Prostate gland (tissue), 2 donors: ENCODE measurements at regions not wholly inside any gene's neighbourhood (a gene's known extent, or its start where the extent isn't known, plus 50 kb on each side); places are given as distances from the start of the nearest gene placed in this dataset.

Experiments used
- DNase-seq: peaks from one replicate; pipeline ENCODE4 v3.0.0-alpha.2; 2019; ENCODE audit warnings: low spot score
- H3K27ac ChIP-seq, 2 donors: fragments of 200-600 bp; sonication (generic); 2 replicates each; pipeline ENCODE4 v1.5.1; 2017 to 2019
- H3K27me3 ChIP-seq: fragments of 200-600 bp; sonication (generic); replicated peaks from 2 replicates; pipeline ENCODE4 v1.5.1; 2019; ENCODE audit not compliant: insufficient read depth
- H3K36me3 ChIP-seq, 2 donors: fragments of 200-600 bp; sonication (generic); 1 replicate in 1 of 2; 2 replicates in 1 of 2; pipeline versions ENCODE4 v1.5.1 to v1.8.1; 2017 to 2019
- H3K4me1 ChIP-seq: fragments of 200-600 bp; sonication (generic); replicated peaks from 2 replicates; pipeline ENCODE4 v1.5.1; 2019
- H3K4me3 ChIP-seq, 2 donors: fragments of 200-600 bp; sonication (generic); 2 replicates each; pipeline ENCODE4 v1.5.1; 2017 to 2019
- H3K9me3 ChIP-seq: fragments of 200-600 bp; sonication (generic); 2 replicates; pipeline ENCODE4 v1.5.1; 2017
- CTCF ChIP-seq, 4 experiments: fragments of 200-600 bp in 2 of 4; fragments of 450-650 bp in 2 of 4; sonication (generic) in 2 of 4; IDR thresholded peaks; 1 replicate in 3 of 4; 2 replicates in 1 of 4; pipeline ENCODE4 v1.5.1; 2016 to 2019; ENCODE audit warnings: antibody characterized with exemption in 4 of 4, mild to moderate bottlenecking in 2 of 4, moderate library complexity in 2 of 4
- POLR2A ChIP-seq: fragments of 450-650 bp; IDR thresholded peaks from one replicate; pipeline ENCODE4 v1.6.1; 2016; ENCODE audit warnings: antibody characterized with exemption, mild to moderate bottlenecking
- POLR2AphosphoS5 ChIP-seq: sonication (generic); formaldehyde crosslinking; IDR thresholded peaks from one replicate; pipeline ENCODE4 v1.6.1; 2017; ENCODE audit warnings: antibody characterized with exemption
- WGBS: methylation state at CpG from one replicate; pipeline ENCODE4 v1.1.5; 2018; 5-methylcytosine and 5-hydroxymethylcytosine counted together
- intact Hi-C: fragments of 100-400 bp; cut with DNase I; formaldehyde crosslinking; loops from one replicate; pipeline ENCODE4 v1.14.2; 2022

- no peaks in the 10 kb centered on the region for H3K4me1 ChIP-seq
- intact Hi-C loops: no loop called here
- H3K27me3 ChIP-seq: no peaks in the 10 kb centered on the region
- TF ChIP-seq POLR2AphosphoS5 (no peak), CTCF (IDR thresholded peaks at IDR 0.05) (no peak), POLR2A (no peak)
- WGBS: 88% methylated on average over 6 of the region's 6 CpGs
- H3K36me3 ChIP-seq: no peaks in the 10 kb centered on the region
- no peak overlapping the region for H3K27ac ChIP-seq
- no peaks in the 10 kb centered on the region for H3K9me3 ChIP-seq
- no peak for DNase-seq
- H3K4me3 ChIP-seq: no peak overlapping the region
Observed at GRCh38 chr3:174755833-174756829, 103.0 kb upstream of the NAALADL2 start.

GRCh38 chr3:174758943-174759342 lies 100.2 kb upstream of the NAALADL2 start:
- DNase-seq: no peak
- intact Hi-C loops: no loop called here
- no peak for TF ChIP-seq POLR2A
- TF ChIP-seq CTCF (IDR thresholded peaks at IDR 0.05): no peak
- TF ChIP-seq POLR2AphosphoS5: no peak
- H3K36me3 ChIP-seq: no peaks in the 10 kb centered on the region
- no peaks in the 10 kb centered on the region for H3K27me3 ChIP-seq
- no peak overlapping the region for H3K27ac ChIP-seq
- H3K4me3 ChIP-seq: no peak overlapping the region
- no peaks in the 10 kb centered on the region for H3K4me1 ChIP-seq
- no peaks in the 10 kb centered on the region for H3K9me3 ChIP-seq

- Histone ChIP-seq H3K4me3 (no peak overlapping the region), H3K27ac (no peak overlapping the region), H3K4me1 (no peaks in the 10 kb centered on the region), H3K27me3 (no peaks in the 10 kb centered on the region), H3K36me3 (no peaks in the 10 kb centered on the region), H3K9me3 (no peaks in the 10 kb centered on the region)
- intact Hi-C loops: no loop called here
- DNase-seq: no peak
- TF ChIP-seq POLR2AphosphoS5 (no peak), POLR2A (no peak), CTCF (IDR thresholded peaks at IDR 0.05) (no peak)
- WGBS: 75% methylated on average over 5 of the region's 5 CpGs
Observed at GRCh38 chr3:174767406-174767805, 91.7 kb upstream of the NAALADL2 start.

GRCh38 chr3:174767853-174768382 lies 91.2 kb upstream of the NAALADL2 start:
- DNase-seq: no peak
- H3K9me3 ChIP-seq: no peaks in the 10 kb centered on the region
- WGBS: 38% methylated on average over 5 of the region's 5 CpGs
- no peaks in the 10 kb centered on the region for H3K27me3 ChIP-seq
- intact Hi-C loops: no loop called here
- TF ChIP-seq POLR2AphosphoS5: no peak
- TF ChIP-seq POLR2A: no peak
- TF ChIP-seq CTCF (IDR thresholded peaks at IDR 0.05): no peak
- H3K36me3 ChIP-seq: no peaks in the 10 kb centered on the region
- no peak overlapping the region for H3K27ac ChIP-seq
- H3K4me1 ChIP-seq: no peaks in the 10 kb centered on the region
- H3K4me3 ChIP-seq: no peak overlapping the region
